Skin of body (tissue), 1 donor: ENCODE measurements at regions not wholly inside any gene's neighbourhood (a gene's known extent, or its start where the extent isn't known, plus 50 kb on each side); places are given as distances from the start of the nearest gene placed in this dataset.
A peak's percentile ranks its signal among the peaks of the same experiment; 100 is the strongest.
"Not testable (repeated sequence)": the region's sequence is repeated elsewhere in the genome, so short reads cannot be mapped to it uniquely, and the experiment has no call there.

ENCODE experiments used
- DNase-seq: peaks from one replicate; lab custom pipeline; 2025; lab: John Stamatoyannopoulos, UW

DNA sequence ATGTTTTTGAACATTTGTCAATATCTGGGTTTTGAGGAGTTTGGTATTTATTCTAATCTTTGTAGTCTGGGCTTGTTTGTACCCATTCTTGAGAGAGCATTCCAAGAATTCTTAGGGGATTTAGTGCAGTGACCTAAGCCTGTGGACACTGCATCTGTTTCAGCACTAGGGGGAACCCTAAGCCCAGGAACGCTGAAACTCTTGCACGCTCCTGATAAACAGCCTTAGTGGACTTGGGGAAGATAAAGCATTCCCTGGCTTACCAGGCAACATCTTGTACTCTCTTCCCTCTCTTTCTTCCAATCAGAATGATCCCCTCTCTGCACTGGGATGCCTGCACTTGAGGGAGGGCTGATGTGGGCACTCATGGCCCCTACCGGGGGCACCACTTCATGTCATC, 654.9 kb upstream of the HTR2C start:
- DNase-seq, result peak; percentile 0

DNA sequence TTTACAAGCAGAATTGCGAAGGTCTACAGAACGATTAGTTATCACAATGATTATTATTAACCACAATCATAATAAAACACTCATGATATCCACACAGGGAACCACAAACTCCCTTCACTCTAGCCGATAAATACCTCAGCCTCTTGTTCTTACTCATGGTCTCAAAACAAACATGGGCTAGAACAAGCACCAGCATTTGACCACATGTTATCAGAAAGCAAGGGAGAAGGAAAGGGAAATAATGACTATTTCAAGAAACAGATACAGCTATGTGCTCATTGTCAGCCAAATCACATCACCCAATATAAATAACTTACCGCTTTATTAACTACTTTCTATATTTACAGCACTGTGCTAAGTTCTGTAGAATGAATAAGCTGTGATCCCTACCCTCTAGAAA, 663.2 kb upstream of the HTR2C start:
- DNase-seq, result no peak

DNA sequence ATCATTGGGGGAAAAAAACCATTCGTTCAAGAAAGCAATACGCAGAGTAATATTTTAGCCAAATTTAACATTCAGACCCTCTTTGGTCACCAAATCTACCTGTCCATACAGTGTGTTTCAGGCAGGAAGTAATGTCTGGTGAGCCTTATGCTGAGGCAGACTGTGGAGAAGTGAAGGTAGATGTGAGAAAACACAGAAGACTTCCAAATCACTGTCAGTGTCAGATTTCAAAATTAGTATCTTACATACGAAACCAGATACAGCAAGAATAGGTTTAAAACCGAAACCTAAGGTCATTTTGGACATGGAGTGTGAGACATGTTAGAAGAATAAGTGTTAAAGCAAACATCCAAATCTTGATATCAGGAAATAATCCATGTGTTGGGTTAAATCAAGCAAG, 664.5 kb upstream of the HTR2C start:
- no peak for DNase-seq

DNA sequence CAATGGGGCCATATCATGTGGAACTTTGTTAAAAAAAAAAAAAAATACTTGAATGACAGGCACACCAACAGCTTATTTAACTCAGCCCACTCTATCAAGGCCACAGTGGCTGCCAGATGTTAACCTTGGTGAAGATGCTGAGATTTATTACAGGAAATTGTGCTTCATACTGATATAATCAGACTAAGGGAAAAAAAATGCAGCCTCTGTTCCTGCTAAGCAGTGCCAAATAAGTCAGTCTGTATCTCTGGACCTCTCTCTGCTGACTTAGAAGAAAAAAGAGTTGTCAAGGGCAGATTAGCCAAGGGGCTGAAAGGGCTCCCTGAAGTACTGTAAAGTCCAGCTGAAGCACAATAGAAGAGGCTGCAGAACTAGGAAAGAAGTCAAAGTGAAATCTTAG, 677.7 kb upstream of the HTR2C start:
- peak; percentile 22 for DNase-seq

DNA sequence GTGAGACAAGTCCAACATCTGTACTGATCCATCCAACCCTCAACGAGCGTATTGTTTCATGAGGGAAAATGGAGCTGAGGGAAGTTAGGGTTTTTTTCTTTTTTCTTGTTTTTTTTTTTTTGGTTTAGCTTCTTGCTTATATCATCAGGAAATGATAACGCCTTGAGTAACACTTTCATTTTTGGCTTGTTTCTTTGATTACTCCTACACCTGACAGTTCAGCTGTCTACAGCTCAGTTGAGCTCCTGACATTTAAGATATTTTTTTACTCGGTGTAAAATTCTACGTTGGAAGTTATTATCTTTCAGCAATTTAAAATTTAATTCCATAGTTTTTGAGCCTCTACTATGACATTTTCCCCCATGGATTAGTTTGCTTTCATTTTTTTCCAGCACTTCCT, 691.0 kb upstream of the HTR2C start:
- no peak for DNase-seq

DNA sequence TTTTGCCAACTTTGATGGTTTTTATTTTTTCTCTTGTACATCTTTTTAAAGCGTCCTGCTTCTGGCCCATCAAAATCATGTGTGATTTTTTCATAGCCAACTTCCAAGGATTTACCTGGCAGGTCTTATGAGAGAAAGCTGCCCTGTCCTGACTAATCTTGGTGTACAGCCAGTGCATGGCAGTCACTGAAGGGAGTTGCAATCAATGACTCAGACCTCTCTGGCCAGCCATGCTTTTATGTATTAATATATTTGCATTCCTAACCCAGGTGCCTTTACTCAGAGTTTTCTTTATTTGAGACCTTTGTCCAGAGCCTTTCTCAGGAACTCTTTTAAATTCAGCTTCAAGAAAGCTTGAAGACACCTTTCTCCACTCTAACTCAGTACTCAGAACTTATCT, 691.5 kb upstream of the HTR2C start:
- DNase-seq, result no peak

DNA sequence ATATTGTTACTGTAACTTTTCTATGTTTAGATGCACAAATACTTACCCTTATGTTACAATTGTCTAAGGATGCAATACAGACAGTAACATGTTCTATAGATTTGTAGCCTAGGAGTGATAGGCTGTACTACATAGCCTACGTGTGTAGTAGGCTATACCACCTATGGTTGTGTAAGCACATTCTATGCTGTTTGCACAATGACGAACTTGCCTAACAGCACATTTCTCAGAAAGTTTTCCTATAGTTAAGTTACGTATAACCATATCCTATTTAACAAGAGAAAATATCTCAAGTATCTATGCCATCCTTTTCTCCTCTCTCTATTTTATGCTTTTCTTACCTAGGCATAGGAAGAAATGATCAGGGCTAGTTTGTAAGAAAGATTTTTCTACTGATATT, 710.8 kb upstream of the HTR2C start:
- no peak for DNase-seq

DNA sequence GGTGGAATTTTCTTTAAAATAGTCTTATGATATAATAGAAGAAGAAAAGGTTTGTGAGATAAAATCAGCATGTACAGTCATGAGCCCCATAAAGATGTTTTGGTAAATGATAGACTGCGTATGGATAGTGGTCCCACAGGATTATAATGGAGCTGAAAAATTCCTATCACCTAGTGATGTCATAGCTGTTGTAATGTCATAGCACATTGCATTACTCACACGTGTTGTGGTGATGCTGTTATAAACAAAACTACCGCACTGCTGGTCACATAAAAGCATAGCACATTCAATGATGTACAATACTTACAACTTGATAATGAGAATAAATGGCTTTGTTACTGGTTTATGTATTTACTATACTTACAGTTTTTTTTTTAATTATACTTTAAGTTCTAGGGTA, 715.2 kb upstream of the HTR2C start:
- no peak for DNase-seq

DNA sequence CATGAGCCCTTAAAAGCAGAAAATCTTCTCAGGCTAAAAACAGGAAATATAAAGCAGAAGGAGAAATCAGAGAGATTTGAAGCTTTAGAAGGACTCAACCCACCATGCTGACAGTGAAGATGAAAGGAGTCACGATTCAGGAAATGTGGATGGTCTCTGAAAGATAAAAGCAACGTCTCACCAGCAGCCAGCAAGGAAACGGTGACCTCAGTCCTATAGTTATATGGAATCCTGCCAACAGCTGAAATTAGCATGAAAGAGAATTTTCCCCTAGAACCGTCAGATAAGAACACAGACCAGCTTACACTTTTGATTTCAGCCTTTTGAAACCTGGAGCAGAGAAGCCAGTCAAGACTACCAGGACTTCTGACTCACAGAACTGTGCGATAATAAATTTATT, 715.7 kb upstream of the HTR2C start:
- no peak for DNase-seq

DNA sequence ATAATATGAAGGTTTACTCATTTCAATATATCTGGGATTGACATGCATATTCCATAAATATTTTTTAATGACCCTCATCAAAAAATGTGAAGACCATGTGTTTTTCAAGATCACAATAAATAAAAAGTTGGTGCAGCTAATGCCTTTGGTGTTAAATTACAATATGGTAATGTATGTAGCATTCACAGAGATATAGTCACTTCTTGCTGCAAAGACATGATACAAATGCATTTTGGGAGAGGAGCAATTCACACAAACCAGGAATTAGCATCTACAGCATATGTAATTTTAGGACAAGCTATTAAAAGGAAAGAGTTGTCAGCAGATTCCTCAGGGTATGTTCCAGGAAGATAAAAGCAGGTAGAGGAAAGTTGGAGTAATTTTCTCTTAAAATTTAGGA, 734.5 kb upstream of the HTR2C start:
- DNase-seq, result no peak

DNA sequence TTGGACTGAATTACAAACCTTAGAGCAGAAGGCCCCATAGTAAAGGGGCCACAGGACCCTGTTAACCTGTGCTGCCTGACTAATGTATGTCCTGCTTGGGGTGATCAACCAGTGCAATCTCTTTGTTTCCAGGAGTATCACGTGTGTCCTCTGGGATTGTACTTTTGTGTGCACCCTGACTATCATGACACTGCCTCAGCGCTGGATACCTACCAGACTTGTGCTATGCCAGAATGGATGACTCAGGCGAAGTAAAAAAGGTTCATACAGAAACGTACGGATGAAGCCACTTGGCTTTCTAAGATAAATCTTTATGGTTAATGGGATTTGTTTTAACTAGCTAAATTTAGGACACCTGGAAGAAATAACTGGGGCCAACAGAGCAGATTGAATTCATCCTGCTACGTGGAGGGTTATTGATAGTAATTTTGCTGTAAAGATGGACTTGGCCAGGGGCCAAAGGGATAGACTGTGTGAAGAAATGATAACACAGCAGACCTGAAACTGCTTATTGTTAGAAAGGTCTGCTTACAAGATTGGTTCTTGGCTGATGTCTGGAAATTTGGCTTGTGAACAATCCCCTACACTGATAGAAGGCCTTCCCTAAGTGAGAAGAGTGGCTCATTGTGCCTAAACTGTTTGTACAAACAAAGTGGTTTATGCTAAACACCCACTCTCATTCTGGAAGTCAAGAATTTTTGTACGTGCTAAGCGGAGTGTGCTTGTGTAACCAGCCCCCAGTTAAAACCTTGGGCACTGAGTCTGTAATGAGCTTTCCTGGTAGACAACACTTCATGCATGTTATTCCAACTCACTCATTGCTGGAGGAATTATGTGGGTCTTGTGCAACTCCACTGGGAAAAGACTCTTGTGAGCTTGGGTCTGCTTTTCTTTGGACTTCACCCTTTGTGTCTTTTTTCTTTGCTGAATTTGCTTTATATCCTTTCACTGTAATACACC, 750.5 kb upstream of the HTR2C start:
- no peak for DNase-seq

DNA sequence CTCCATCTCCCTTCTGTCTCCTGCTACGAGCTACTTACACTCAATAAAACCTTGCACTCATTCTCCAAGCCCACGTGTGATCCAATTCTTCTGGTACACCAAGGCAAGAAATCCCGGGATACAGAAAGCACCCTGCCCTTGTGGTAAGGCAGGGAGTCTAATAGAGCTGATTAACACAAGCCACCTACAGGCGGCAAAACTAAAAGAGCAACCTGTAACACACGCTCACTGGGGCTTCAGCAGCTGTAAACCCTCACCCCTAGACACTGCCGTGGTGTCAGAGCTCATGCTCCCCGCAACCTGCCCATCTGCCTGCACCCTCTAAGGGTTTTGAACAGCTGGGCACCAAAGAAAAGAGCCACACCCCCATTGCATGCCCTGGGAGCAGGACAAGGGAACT, 755.4 kb upstream of the HTR2C start:
- DNase-seq, result no peak

DNA sequence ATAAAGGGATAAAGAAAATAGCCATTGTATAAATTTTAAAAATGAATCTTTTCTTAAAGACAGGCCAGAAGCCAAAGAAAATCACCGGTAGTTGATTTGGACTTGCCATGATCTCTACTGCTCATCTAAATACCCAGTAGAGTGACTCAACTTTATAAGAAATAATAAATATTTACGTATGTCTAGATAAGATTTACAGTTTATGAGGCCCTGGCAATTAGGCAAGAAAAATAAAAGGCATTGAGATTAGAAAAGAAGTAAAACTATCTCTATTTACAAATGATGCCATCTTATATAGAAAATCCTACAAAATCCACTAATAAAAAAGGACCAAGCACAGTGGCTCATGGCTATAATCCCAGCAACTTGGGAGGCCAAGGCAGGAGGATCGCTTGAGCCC, 765.5 kb upstream of the HTR2C start:
- DNase-seq, result no peak

DNA sequence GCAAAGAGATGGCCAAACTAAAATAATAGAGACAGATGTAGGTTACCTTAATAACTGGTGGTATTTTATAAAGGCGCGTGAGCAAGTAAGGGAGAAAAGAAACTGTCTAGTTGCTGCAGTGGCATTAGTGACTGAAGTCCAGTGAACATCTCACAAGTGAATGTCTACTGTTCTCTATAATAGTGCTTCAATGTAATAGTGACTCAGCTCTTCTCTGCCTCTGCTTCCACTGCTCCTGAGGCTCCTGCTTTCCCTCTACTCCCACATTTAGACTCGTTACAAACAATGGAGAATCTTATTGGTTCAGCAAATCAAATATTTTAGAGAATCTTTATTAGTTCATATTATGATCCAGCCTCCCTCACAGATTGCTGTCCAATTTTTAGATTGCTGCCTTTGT, 779.1 kb upstream of the HTR2C start:
- DNase-seq, result no peak

DNA sequence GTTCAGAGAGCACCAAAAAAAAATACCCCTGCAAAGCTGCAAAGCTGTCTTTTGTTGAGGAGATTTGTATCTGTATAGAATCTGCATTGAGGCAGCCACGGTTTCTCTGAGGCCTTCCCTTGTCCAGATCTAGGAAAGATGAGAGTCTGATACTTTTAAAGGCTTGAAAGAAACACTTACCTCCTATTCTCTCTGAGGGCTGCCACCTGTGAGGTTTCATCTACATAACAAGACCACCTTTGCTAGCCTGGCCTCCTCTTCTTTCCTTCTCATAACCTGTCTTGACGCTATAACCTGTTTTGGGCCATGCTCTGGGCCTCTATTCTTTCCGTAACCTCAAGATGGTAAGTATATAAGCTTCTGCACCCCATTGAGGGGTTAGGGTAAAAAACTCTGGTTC, 779.6 kb upstream of the HTR2C start:
- DNase-seq, result no peak

DNA sequence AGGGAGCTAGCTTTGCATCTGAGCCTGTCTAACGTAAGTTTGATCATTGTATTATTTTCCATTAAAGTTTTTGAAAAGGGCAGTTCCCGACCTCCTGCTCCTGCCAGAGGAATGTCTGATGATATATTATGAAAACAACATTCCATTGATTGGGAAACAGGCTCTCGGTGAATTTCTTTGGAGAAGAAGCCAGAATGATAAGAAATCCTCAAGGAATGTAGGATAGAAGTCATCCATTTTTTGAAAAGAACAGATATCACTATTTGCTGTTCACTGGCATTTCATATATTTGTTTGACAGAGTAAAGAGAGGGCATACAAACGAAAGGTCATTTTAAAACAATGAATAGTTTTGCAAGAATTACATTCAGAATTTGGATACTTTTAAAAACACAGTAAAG, 781.0 kb upstream of the HTR2C start:
- peak; percentile 0 for DNase-seq

DNA sequence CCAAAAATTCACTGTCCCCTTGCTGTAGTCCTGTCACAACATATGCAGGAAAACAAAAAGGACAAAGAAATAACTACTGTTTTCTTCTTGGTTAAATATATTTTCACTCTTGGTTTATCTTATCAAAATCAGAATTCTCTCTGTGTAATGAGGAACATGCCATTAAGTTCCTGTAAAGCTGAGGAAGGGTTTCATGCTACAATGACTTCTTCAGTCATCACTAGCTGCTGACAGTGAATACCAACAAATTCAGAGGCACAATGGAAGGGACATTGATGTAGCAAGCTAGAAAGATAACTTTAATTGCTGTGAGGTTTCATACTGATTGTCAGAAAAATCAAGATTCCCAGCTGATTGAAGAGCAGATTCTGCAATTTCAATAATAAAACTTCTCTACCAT, 782.9 kb upstream of the HTR2C start:
- DNase-seq, result no peak

DNA sequence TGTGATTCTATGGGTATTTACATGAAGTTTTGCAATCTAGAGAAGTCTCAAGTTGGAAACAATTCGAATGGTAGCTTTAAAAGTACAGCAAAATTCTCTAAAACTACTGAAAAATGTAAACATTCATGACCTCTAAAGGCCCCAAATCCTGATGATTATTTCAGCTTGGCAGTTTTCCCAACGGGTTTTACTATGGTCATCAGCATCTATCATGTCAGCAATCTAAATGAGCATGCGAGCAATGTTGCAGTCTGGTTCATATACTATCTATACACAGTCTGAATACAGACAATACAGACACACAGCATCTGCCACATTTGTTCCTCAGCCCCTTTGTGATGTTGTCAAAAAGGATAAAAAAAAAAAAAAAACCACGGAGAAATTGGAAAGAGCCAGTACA, 790.3 kb upstream of the HTR2C start:
- no peak for DNase-seq

DNA sequence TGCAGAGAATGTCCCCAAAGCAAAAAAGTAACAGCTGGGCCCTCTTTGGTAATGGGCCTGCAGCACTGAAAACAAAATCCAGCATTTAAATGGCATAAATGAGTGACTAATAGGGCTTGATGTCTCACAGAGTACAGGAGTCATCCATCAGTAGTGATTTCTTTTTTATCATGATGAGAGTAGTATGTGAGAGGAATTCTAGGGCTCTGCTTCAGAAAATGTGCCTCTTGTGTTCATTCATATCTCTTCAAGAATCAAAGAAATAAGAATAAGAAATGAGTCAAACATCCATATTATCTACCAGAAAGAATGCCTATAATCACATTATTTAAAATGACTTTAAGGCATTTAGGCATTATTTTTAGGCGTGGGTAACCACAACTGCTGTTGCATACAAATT, 792.9 kb upstream of the HTR2C start:
- DNase-seq, result no peak

DNA sequence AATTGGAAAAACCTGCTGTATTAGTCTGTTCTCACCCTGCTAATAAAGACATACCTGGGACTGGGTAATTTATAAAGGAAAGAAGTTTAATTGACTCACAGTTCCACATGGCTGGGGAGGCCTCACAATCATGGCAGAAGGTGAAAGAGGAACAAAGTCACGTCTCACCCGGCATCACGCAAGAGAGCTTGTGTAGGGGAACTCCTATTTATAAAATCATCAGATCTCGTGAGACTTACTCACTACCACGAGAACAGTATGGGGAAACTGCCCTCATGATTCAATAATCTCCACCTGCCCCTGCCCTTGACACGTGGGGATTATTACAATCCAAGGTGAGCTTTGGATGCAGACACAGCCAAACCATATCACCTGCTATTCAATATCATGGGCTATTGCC, 799.1 kb upstream of the HTR2C start:
- not testable (repeated sequence) for DNase-seq

DNA sequence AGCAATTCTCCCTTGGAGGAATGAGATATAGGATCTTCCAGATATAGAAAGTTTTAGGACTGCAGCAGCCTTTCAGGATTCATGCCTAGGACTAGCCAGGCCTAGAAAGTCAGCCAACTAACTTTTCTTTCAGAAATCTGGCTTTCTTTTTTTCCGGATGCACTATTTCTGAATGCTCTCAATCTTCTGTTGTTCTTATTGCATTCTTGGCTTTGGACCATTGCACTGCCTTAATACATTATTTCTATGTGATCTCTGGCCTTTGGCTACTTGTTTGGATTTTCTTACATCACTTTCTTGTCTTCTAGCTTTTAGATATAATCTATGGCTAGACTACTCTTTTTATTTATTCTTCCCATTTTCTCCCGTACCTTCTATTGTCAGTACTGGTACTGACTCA, 813.1 kb upstream of the HTR2C start:
- no peak for DNase-seq

DNA sequence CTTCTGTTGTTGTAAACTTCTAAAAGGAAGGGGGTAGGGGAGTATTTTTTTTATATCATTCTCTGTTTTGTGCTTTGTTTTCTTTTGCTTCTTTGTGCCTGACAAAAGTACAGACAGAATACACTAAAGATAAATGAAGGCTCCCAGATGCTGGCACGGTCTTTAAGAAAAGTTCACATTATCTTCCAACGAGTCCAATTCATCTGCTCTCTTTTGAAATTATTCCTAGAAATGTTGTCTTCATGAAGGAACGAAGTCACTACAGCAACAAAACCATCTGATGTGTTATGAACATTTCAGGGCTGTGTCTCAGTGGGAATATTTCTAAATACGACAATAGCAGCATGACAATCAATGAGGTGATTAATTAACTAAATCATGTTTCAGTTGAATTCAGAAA, 813.8 kb upstream of the HTR2C start:
- DNase-seq, result peak; percentile 1

DNA sequence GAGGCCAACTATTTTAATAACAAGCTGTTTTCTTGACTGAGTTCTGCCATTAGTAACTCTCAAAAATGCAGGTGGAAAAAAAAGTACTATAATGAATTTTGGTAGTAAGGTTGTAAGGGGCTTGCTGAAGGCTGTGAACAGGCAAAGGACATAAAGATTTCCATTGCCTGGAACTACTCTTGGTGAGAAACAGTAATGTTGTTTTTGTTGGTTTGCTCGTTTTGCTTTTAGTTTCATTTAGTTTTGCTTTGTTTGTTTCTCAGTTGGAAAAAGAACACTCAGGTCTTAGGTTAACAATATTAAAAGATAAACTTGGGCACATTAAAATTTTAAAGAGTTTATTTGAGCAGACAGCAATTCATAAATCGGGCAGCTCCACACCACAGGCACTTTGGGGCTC, 824.5 kb upstream of the HTR2C start:
- DNase-seq, result no peak
